ENCODE measurements at regions not wholly inside any gene's neighbourhood (a gene's known extent, or its start where the extent isn't known, plus 50 kb on each side); places are given as distances from the start of the nearest gene placed in this dataset.

DNA sequence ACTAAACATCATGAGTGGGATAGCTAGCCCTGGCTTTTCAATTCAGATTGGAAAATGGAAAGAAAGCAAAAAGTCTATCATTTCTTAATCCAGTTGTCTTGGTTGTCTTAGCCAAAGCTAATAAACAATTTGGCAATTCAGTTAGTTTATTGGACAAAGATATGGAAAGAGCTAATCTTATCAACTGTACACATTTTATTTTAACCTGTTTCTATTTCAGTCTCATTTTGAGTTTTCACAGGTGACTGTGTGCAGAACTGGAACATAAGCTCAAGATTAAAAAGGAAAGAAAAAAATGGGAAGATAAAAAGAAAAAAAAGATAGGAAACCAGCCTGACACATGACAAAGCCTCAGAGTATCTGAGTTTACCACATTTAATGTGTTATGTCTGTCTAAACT lies 642.6 kb downstream of the SQOR start:
- ATAC-seq (no peak), DNase-seq (no peak)
- Histone ChIP-seq H3K4me3 (no peak overlapping the region), H3K36me3 (no peaks in the 10 kb centered on the region), H3K9me3 (no peaks in the 10 kb centered on the region), H3K27me3 (ENCODE audit: low read depth) (no peaks in the 10 kb centered on the region), H3K4me1 (no peaks in the 10 kb centered on the region), H3K27ac (no peak overlapping the region)
- TF ChIP-seq, protein P1, sequence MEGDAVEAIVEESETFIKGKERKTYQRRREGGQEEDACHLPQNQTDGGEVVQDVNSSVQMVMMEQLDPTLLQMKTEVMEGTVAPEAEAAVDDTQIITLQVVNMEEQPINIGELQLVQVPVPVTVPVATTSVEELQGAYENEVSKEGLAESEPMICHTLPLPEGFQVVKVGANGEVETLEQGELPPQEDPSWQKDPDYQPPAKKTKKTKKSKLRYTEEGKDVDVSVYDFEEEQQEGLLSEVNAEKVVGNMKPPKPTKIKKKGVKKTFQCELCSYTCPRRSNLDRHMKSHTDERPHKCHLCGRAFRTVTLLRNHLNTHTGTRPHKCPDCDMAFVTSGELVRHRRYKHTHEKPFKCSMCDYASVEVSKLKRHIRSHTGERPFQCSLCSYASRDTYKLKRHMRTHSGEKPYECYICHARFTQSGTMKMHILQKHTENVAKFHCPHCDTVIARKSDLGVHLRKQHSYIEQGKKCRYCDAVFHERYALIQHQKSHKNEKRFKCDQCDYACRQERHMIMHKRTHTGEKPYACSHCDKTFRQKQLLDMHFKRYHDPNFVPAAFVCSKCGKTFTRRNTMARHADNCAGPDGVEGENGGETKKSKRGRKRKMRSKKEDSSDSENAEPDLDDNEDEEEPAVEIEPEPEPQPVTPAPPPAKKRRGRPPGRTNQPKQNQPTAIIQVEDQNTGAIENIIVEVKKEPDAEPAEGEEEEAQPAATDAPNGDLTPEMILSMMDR (IDR thresholded peaks at IDR 0.05) = no peak
- intact Hi-C loops (cut with DNase I) = no loop called here

DNA sequence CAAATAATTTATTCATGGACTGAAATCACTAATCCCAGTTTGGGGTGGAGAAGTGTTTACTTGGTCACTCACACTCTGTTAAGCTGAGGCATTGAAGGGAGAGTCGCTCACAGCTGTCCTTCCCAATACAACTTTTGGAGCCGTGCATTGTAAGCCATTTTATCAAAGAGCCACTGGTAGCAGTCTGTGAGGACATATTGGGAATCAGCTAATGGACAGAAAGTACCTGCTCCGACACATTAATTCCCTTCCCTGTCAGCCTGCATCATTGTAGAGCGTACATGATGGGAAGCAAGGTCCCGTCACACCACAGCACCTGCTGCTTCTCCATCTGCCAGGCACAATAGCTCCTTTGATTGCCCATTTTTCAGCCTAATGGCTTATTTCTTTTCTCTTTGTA lies 643.2 kb downstream of the SQOR start:
- Histone ChIP-seq H3K27me3 (ENCODE audit: low read depth) (no peaks in the 10 kb centered on the region), H3K4me3 (no peak overlapping the region), H3K36me3 (no peaks in the 10 kb centered on the region), H3K9me3 (no peaks in the 10 kb centered on the region), H3K27ac (no peak overlapping the region), H3K4me1 (no peaks in the 10 kb centered on the region)
- DNase-seq (no peak), ATAC-seq (no peak)
- TF ChIP-seq, protein P1 (IDR thresholded peaks at IDR 0.05) = no peak
- intact Hi-C loops (cut with DNase I) = no loop called here

DNA sequence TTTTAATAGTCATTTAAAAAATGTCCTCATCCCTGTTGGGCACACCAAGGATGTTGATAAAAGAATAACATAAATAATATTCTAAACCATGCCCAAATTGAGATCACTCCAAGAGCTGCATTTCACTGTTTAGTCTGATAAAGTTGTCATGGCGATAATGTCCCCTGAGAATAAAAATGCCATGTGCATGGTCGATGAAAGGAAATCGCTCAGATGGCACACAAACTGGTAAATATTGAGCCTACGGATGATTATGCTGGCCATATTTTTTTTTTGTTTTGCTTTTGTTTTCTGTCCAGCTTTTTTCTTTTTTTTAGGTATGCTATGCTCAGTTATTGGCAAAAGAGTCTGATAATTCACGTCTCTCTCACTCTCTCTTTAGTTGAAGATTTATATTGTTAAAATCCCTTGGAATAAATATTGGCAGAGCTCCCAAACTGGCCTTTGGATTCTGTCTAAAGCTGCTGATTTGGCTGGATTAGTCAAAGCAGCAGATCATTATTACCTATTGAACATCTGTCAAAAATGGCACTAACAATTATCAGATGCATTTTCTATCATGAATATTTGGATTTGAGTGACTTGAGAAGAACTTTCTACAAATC lies 643.8 kb downstream of the SQOR start:
- TF ChIP-seq, protein P1 (IDR thresholded peaks at IDR 0.05) = no peak
- no peaks in the 10 kb centered on the region for H3K27me3 ChIP-seq (ENCODE audit: low read depth)
- H3K9me3 ChIP-seq = no peaks in the 10 kb centered on the region
- DNase-seq = no peak
- H3K4me1 ChIP-seq = no peaks in the 10 kb centered on the region
- H3K4me3 ChIP-seq = no peak overlapping the region
- intact Hi-C loops (cut with DNase I) = no loop called here
- ATAC-seq = no peak
- no peaks in the 10 kb centered on the region for H3K36me3 ChIP-seq
- H3K27ac ChIP-seq = no peak overlapping the region

DNA sequence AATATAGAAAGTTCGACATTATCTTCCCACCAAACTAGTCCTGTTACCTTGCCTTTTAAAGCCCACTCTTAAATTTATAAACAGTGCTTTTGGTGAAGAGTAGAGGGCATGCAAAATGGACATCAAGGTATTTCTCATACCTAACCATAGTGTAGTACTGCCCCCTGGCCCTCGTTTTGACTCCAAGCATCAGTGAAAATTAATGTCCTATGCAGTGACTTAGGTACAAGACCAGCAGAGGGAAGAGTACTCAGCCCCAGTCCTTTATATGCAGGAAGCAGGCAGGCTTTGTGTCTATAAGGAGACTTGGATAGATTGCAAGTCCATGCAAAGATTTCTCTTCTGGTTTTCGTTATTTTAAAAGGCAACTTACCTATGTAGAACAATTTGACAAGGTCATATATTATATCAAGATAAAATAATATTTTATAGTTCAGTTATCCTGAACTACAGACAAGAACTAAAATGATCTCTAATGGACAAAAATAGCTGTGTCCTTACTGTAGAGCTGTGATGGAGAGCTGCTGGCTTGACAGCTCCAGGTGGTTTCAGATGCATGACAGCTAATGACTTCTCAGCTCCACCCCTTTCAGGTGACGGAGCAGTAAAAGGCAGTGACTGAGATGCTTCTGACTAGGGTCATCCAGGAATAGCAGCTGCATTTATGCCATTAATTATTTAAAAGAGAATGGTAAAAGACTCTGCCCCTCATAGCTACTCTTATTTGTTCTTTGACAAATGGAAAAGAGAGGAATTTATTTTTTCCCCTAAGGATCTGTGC lies 646.1 kb downstream of the SQOR start:
- DNase-seq = no peak
- Histone ChIP-seq H3K9me3 (no peaks in the 10 kb centered on the region), H3K4me3 (no peak overlapping the region), H3K4me1 (no peaks in the 10 kb centered on the region), H3K27ac (no peak overlapping the region), H3K36me3 (no peaks in the 10 kb centered on the region), H3K27me3 (ENCODE audit: low read depth) (no peaks in the 10 kb centered on the region)
- ATAC-seq = no peak
- TF ChIP-seq, protein P1 (IDR thresholded peaks at IDR 0.05) = peak; percentile 16
- intact Hi-C loops (cut with DNase I) = no loop called here

DNA sequence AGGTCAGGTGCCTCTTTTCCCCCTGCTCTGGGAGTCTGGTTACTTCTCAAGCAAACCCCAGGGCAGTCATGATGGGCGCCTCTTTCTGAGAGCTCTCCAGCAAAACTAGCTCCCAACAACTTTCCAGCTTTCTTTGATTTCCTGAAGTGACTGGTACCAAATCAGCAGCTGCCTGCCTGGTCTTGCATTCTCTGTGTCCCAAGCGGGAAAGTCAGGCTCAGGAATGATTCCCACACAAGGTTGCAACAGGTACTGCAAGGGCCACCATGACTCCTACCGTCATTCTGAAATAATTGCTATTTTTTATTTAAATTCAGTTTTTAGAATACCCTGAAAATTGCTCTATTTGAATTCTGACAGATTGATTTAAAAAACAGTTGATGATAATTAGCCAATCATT lies 658.7 kb downstream of the SQOR start:
- Histone ChIP-seq H3K4me1 (no peaks in the 10 kb centered on the region), H3K27me3 (ENCODE audit: low read depth) (no peaks in the 10 kb centered on the region), H3K4me3 (no peak overlapping the region), H3K9me3 (no peaks in the 10 kb centered on the region), H3K36me3 (no peaks in the 10 kb centered on the region), H3K27ac (no peak overlapping the region)
- no peak for ATAC-seq
- no peak for DNase-seq
- intact Hi-C loops (cut with DNase I) = no loop called here
- TF ChIP-seq, protein P1 (IDR thresholded peaks at IDR 0.05) = no peak

All from lower lobe of right lung (tissue), 2 donors.